HL-60 (cell line): ENCODE measurements at regions not wholly inside any gene's neighbourhood (a gene's known extent, or its start where the extent isn't known, plus 50 kb on each side); places are given as distances from the start of the nearest gene placed in this dataset.

ENCODE experiments used
- CTCF ChIP-seq: IDR thresholded peaks from one replicate; pipeline ENCODE4 v1.5.1; 2011; ENCODE audit warnings: low read length, control low read depth, inconsistent platforms; ENCODE audit not compliant: insufficient read depth
- GABPA ChIP-seq: IDR thresholded peaks from 2 replicates; pipeline ENCODE4 v1.6.1; 2012; ENCODE audit warnings: low read depth
- POLR2AphosphoS5 ChIP-seq: IDR thresholded peaks from 2 replicates; pipeline ENCODE4 v1.6.1; 2012; ENCODE audit warnings: low read depth
- REST ChIP-seq: IDR thresholded peaks from 2 replicates; pipeline ENCODE4 v1.6.1; 2012; ENCODE audit warnings: low read depth; ENCODE audit not compliant: insufficient replicate concordance
- SPI1 ChIP-seq: IDR thresholded peaks from 2 replicates; pipeline ENCODE4 v1.6.1; 2012; ENCODE audit warnings: low read depth, mild to moderate bottlenecking, borderline replicate concordance

- TF ChIP-seq CTCF, result no peak
- no peak for TF ChIP-seq POLR2AphosphoS5
- no peak for TF ChIP-seq SPI1
- TF ChIP-seq REST, result no peak
- TF ChIP-seq GABPA, result no peak
Observed at GRCh38 chr13:20297181-20297580, 65.1 kb upstream of the GJB6 start.
